ENCODE measurements at regions not wholly inside any gene's neighbourhood (a gene's known extent, or its start where the extent isn't known, plus 50 kb on each side); places are given as distances from the start of the nearest gene placed in this dataset.

DNA sequence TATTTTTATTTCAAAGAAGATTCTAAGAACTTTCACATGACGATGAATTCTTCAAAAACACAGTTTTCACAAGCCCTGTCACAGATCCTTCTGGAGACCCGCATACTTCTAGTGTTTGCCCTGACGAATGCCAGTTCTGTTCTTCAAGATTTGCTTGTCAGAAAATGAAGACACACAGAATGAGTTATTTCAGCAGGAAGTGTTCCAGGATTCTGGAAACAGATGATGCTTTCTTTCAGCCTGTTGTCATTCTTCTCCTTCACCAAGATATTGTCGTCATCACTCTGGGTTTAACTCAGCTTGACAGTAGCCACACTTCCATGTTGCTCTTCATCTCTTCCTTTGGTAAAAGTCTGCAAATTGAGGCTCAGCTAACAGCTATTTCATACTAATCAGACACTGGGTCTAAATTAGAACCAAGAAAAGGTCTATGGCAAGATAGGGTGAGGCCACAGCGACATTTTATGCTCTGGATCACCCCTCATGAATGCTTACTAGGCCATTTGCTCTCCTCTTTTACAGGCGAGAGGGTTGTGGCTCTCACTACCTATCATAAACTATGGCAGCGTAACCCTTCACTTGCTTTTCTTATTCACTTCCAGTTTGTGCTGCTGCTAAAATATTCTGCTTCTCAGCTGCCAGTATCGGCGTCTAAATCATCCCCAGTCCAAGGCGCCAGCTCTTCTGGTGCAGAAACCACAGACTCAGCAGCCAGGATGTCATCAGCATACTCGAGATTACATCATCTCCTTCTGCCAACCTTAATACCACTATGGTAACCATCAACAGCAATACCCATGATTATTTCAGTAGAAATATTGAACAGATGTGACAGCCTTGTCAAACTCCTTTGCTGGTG, 159.6 kb upstream of the TBCA start (continued):
- TF ChIP-seq KLF1 (tag; IDR thresholded peaks at IDR 0.05) (no peak), CEBPG (CRISPR knock-in tag; IDR thresholded peaks at IDR 0.05) (peak; percentile 47; the same call in 1 of the 2 replicates), CEBPG (tag; conservative IDR thresholded peaks at IDR 0.05 in 1 of 2, IDR thresholded peaks at IDR 0.05 in 1 of 2) (peak; percentile 93 to 95), U2AF2 (optimal IDR thresholded peaks at IDR 0.05; ENCODE audit: low read depth, low read length) (no peak), HMG20A (CRISPR knock-in tag; conservative IDR thresholded peaks at IDR 0.05) (no peak), ZNF212 (CRISPR knock-in tag; IDR thresholded peaks at IDR 0.05) (no peak), ZNF282 (CRISPR knock-in tag; IDR thresholded peaks at IDR 0.05) (no peak), ZNF766 (CRISPR knock-in tag; conservative IDR thresholded peaks at IDR 0.05) (0 out of 2 replicates have a peak, but pooled peaks have one; percentile 19), RBM17 (IDR thresholded peaks at IDR 0.05; ENCODE audit: borderline replicate concordance, low read depth, low read length) (no peak), SREBF2 (CRISPR knock-in tag; IDR thresholded peaks at IDR 0.05) (no peak)
- TF ChIP-seq, protein P1, sequence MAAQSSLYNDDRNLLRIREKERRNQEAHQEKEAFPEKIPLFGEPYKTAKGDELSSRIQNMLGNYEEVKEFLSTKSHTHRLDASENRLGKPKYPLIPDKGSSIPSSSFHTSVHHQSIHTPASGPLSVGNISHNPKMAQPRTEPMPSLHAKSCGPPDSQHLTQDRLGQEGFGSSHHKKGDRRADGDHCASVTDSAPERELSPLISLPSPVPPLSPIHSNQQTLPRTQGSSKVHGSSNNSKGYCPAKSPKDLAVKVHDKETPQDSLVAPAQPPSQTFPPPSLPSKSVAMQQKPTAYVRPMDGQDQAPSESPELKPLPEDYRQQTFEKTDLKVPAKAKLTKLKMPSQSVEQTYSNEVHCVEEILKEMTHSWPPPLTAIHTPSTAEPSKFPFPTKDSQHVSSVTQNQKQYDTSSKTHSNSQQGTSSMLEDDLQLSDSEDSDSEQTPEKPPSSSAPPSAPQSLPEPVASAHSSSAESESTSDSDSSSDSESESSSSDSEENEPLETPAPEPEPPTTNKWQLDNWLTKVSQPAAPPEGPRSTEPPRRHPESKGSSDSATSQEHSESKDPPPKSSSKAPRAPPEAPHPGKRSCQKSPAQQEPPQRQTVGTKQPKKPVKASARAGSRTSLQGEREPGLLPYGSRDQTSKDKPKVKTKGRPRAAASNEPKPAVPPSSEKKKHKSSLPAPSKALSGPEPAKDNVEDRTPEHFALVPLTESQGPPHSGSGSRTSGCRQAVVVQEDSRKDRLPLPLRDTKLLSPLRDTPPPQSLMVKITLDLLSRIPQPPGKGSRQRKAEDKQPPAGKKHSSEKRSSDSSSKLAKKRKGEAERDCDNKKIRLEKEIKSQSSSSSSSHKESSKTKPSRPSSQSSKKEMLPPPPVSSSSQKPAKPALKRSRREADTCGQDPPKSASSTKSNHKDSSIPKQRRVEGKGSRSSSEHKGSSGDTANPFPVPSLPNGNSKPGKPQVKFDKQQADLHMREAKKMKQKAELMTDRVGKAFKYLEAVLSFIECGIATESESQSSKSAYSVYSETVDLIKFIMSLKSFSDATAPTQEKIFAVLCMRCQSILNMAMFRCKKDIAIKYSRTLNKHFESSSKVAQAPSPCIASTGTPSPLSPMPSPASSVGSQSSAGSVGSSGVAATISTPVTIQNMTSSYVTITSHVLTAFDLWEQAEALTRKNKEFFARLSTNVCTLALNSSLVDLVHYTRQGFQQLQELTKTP (IDR thresholded peaks at IDR 0.05; ENCODE audit: low read depth in 1 of 2, partially characterized antibody in 2 of 2): no peak
